GM12878 (cell line): ENCODE measurements at regions not wholly inside any gene's neighbourhood (a gene's known extent, or its start where the extent isn't known, plus 50 kb on each side); places are given as distances from the start of the nearest gene placed in this dataset.

Experiments used
- ATAC-seq: fragments of 200-7000 bp; cut with Tn5 transposase; 3 replicates; pipeline ENCODE4 v1.9.1; 2020; ENCODE audit warnings: mild to moderate bottlenecking, moderate library complexity
- BruUV-seq: library from RNA; stranded (reverse); fragments of 400-500 nt; replicated peaks from 2 replicates; lab custom pipeline; 2021; lab: Mats Ljungman, UMichigan
- CTCF ChIA-PET: fragments of 300-600 bp; sonication (Branson Sonifier 250); formaldehyde crosslinking; extraction: SDS; loops from one replicate; lab custom pipeline; 2021; ENCODE audit warnings: inconsistent platforms; lab: Yijun Ruan, JAX
- POLR2A ChIA-PET: fragments of 350-600 bp; formaldehyde crosslinking; extraction: SDS; loops from one replicate; lab custom pipeline; 2021; ENCODE audit warnings: inconsistent platforms; lab: Charles Lee
- RAD21 ChIA-PET: fragments of 300-600 bp; sonication (Branson Sonifier 250); formaldehyde crosslinking; loops from one replicate; lab custom pipeline; 2023; ENCODE audit warnings: antibody characterized with exemption; ENCODE audit not compliant: unreplicated experiment; lab: Charles Lee
- SMC1A ChIA-PET: fragments of 300-600 bp; sonication (Branson Sonifier 250); formaldehyde crosslinking; loops from one replicate; lab custom pipeline; 2023; ENCODE audit not compliant: unreplicated experiment, uncharacterized antibody; lab: Charles Lee
- DNase-seq: peaks from one replicate; pipeline ENCODE4 v3.0.0-alpha.2; 2011; ENCODE audit warnings: low read depth, low spot score
- FAIRE-seq: peaks from 3 replicates; lab custom pipeline; 2011; peaks lifted over from hg19 to GRCh38; lab: Jason Lieb, UNC
- H2AFZ ChIP-seq: 2 replicates; pipeline ENCODE4 v1.6.0; 2011; ENCODE audit warnings: low read depth, low read length, control low read depth; ENCODE audit not compliant: control insufficient read depth
- H3K27ac ChIP-seq: 2 replicates; pipeline ENCODE4 v1.5.1; 2011; ENCODE audit warnings: control low read depth; ENCODE audit not compliant: control insufficient read depth, insufficient read depth
- H3K27me3 ChIP-seq, 2 experiments: replicated peaks in 1 of 2; 2 replicates each; pipeline versions ENCODE4 v1.6.0 to v1.6.1; 2011; ENCODE audit warnings: low read length in 1 of 2; ENCODE audit not compliant: control insufficient read depth in 2 of 2, insufficient read depth in 2 of 2
- H3K36me3 ChIP-seq, 2 experiments: 2 replicates each; pipeline ENCODE4 v1.5.1; 2011; ENCODE audit warnings: low read length in 1 of 2; ENCODE audit not compliant: control insufficient read depth in 2 of 2, insufficient read depth in 2 of 2
- H3K4me1 ChIP-seq: 2 replicates; pipeline ENCODE4 v1.6.1; 2011; ENCODE audit warnings: mild to moderate bottlenecking, low read length, moderate library complexity, mixed read lengths; ENCODE audit not compliant: control insufficient read depth, insufficient read depth
- H3K4me2 ChIP-seq: 2 replicates; pipeline ENCODE4 v1.6.0; 2011; ENCODE audit warnings: control low read depth; ENCODE audit not compliant: control insufficient read depth, insufficient read depth
- H3K4me3 ChIP-seq: fragments of 200-600 bp; sonication (generic); 2 replicates; pipeline ENCODE4 v1.5.1; 2016
- H3K79me2 ChIP-seq: 2 replicates; pipeline ENCODE4 v1.6.0; 2011; ENCODE audit warnings: low read length; ENCODE audit not compliant: control insufficient read depth, insufficient read depth
- H3K9ac ChIP-seq: 2 replicates; pipeline ENCODE4 v1.8.0; 2011; ENCODE audit warnings: low read length, control low read depth, mixed read lengths; ENCODE audit not compliant: control insufficient read depth, insufficient read depth
- H3K9me3 ChIP-seq: replicated peaks from 3 replicates; pipeline ENCODE4 v1.5.1; 2011; ENCODE audit warnings: mild to moderate bottlenecking, low read length; ENCODE audit not compliant: control insufficient read depth, insufficient read depth
- H4K20me1 ChIP-seq: 2 replicates; pipeline ENCODE4 v1.6.0; 2011; ENCODE audit not compliant: control insufficient read depth, insufficient read depth
- BHLHE40 ChIP-seq, 2 experiments: fragments of 450-650 bp in 1 of 2; IDR thresholded peaks; 2 replicates each; pipeline ENCODE4 v1.6.1; 2011 to 2017; ENCODE audit warnings: low read depth in 2 of 2, borderline replicate concordance in 1 of 2, improper control_type of control experiment in 1 of 2, low read length in 1 of 2, mild to moderate bottlenecking in 1 of 2
- DPF2 ChIP-seq: fragments of 450-650 bp; IDR thresholded peaks from 2 replicates; pipeline ENCODE4 v1.6.1; 2017; ENCODE audit warnings: mild to moderate bottlenecking
- FOS ChIP-seq: IDR thresholded peaks from 3 replicates; pipeline ENCODE4 v1.6.1; 2011; ENCODE audit warnings: borderline replicate concordance; ENCODE audit not compliant: insufficient read length; ENCODE audit errors: extremely low read depth
- GABPA ChIP-seq: IDR thresholded peaks from 2 replicates; pipeline ENCODE4 v1.6.1; 2014; ENCODE audit warnings: antibody characterized with exemption, low read depth, mild to moderate bottlenecking, inconsistent platforms
- HDAC6 ChIP-seq: fragments of 200-600 bp; sonication (generic); IDR thresholded peaks from one replicate; pipeline ENCODE4 v1.8.0; 2017; ENCODE audit warnings: antibody characterized with exemption; ENCODE audit not compliant: unreplicated experiment
- MEF2B ChIP-seq: fragments of 450-650 bp; IDR thresholded peaks from 2 replicates; pipeline ENCODE4 v1.6.1; 2018; ENCODE audit warnings: mild to moderate bottlenecking, moderate library complexity; ENCODE audit not compliant: partially characterized antibody, poor library complexity, severe bottlenecking
- MYC ChIP-seq: IDR thresholded peaks from 2 replicates; pipeline ENCODE4 v1.6.1; 2011; ENCODE audit warnings: mild to moderate bottlenecking, low read length, moderate library complexity, inconsistent platforms; ENCODE audit not compliant: insufficient read depth, insufficient replicate concordance, insufficient read length, severe bottlenecking
- PAX8 ChIP-seq: fragments of 450-650 bp; IDR thresholded peaks from 2 replicates; pipeline ENCODE4 v1.6.1; 2017; ENCODE audit warnings: mild to moderate bottlenecking, moderate library complexity
- SMAD5 ChIP-seq: IDR thresholded peaks from 2 replicates; pipeline ENCODE4 v1.6.1; 2016; ENCODE audit warnings: antibody characterized with exemption, low read depth
- SP1 ChIP-seq: IDR thresholded peaks from one replicate; pipeline ENCODE4 v1.6.1; 2011; ENCODE audit warnings: low read depth, low read length
- STAT1 ChIP-seq: fragments of 450-650 bp; conservative IDR thresholded peaks from 2 replicates; pipeline ENCODE4 v1.6.1; 2014; ENCODE audit warnings: antibody characterized with exemption, mild to moderate bottlenecking
- TAF1 ChIP-seq: IDR thresholded peaks from 2 replicates; pipeline ENCODE4 v1.6.1; 2011; ENCODE audit warnings: mild to moderate bottlenecking, low read depth, low read length, borderline replicate concordance
- TCF12 ChIP-seq: IDR thresholded peaks from 2 replicates; pipeline ENCODE4 v1.6.1; 2011; ENCODE audit warnings: low read depth, mild to moderate bottlenecking, low read length
- YY1 ChIP-seq: IDR thresholded peaks from 2 replicates; pipeline ENCODE4 v1.6.1; 2011; ENCODE audit warnings: low read depth, mild to moderate bottlenecking, low read length
- ZBTB33 ChIP-seq: fragments of 450-650 bp; IDR thresholded peaks from 2 replicates; pipeline ENCODE4 v1.6.1; 2017; ENCODE audit warnings: mild to moderate bottlenecking
- ZNF24 ChIP-seq: fragments of 450-650 bp; IDR thresholded peaks from 2 replicates; pipeline ENCODE4 v1.6.1; 2017; ENCODE audit warnings: antibody characterized with exemption, mild to moderate bottlenecking
- ZNF274 ChIP-seq: IDR thresholded peaks from one replicate; pipeline ENCODE4 v1.8.0; 2011; ENCODE audit not compliant: insufficient read length, insufficient read depth
- WGBS: methylation state at CpG from one replicate; pipeline ENCODE4 v1.1.6; 2016; ENCODE audit warnings: low lambda C conversion rate; ENCODE audit not compliant: insufficient replicate concordance, insufficient coverage; ENCODE audit errors: missing lambda C conversion rate; 5-methylcytosine and 5-hydroxymethylcytosine counted together
- in situ Hi-C: fragments of 300-500 bp; cut with MboI; formaldehyde crosslinking; loops from 9 replicates; pipeline ENCODE4 v1.14.3; 2018; ENCODE audit warnings: mixed read lengths
- intact Hi-C: fragments of 100-400 bp; cut with micrococcal nuclease; formaldehyde crosslinking; loops from one replicate; pipeline ENCODE4 v1.14.2; 2022; ENCODE audit not compliant: unreplicated experiment

- Histone ChIP-seq H3K9ac (no peak overlapping the region), H3K4me3 (no peak overlapping the region), H3K27me3 (no peaks in the 10 kb centered on the region), H3K36me3 (no peaks in the 10 kb centered on the region), H3K4me2 (no peak overlapping the region), H3K9me3 (no peaks in the 10 kb centered on the region), H4K20me1 (no peaks in the 10 kb centered on the region)
- 55% methylated on average over 23 of the region's 23 CpGs for WGBS
- SMC1A ChIA-PET, result no interaction called here
- intact Hi-C loops, result no loop called here
- RAD21 ChIA-PET, result no interaction called here
- CTCF ChIA-PET, result no interaction called here
- DNase-seq (no peak), FAIRE-seq (no peak)
- POLR2A ChIA-PET, result no interaction called here
- TF ChIP-seq YY1 (no peak), SMAD5 (no peak), ZNF274 (no peak), HDAC6 (no peak), FOS (no peak), TCF12 (no peak)
- TF ChIP-seq, all 136 proteins: peak for 0
- H3K79me2 ChIP-seq, result no peaks in the 10 kb centered on the region
- H2AFZ ChIP-seq, result no peak overlapping the region
- BruUV-seq, result no TSS peak
- in situ Hi-C loops, result no loop called here
- H3K4me1 ChIP-seq, result no peaks in the 10 kb centered on the region
- no peak overlapping the region for H3K27ac ChIP-seq
- ATAC-seq, result no peak
Observed at GRCh38 chr10:130728531-130729215, 582.8 kb downstream of the TCERG1L start.

GRCh38 chr10:130729876-130730275, 581.6 kb downstream of the TCERG1L start:
- no peaks in the 10 kb centered on the region for H4K20me1 ChIP-seq
- no peak overlapping the region for H3K9ac ChIP-seq
- SMC1A ChIA-PET, result no interaction called here
- no peaks in the 10 kb centered on the region for H3K4me1 ChIP-seq
- DNase-seq, result no peak
- RAD21 ChIA-PET, result no interaction called here
- FAIRE-seq, result no peak
- H3K79me2 ChIP-seq, result no peaks in the 10 kb centered on the region
- in situ Hi-C loops, result no loop called here
- H2AFZ ChIP-seq, result no peak overlapping the region
- H3K4me2 ChIP-seq, result no peak overlapping the region
- no peaks in the 10 kb centered on the region for H3K27me3 ChIP-seq
- no peak for ATAC-seq
- H3K27ac ChIP-seq, result no peak overlapping the region
- POLR2A ChIA-PET, result no interaction called here
- no peak overlapping the region for H3K4me3 ChIP-seq
- BruUV-seq, result no TSS peak
- CTCF ChIA-PET, result no interaction called here
- H3K36me3 ChIP-seq, result no peaks in the 10 kb centered on the region
- intact Hi-C loops, result no loop called here
- no peaks in the 10 kb centered on the region for H3K9me3 ChIP-seq
- TF ChIP-seq MYC (no peak), ZNF24 (no peak), SP1 (no peak), DPF2 (no peak), TAF1 (no peak), ZBTB33 (no peak), STAT1 (no peak), MEF2B (no peak), GABPA (no peak), BHLHE40 (IDR thresholded peaks at IDR 0.05; ENCODE audit: borderline replicate concordance in 1 of 2, low read depth in 2 of 2, low read length in 1 of 2) (no peak), PAX8 (no peak)
